Skin epidermis (tissue), 12 donors: ENCODE measurements at regions not wholly inside any gene's neighbourhood (a gene's known extent, or its start where the extent isn't known, plus 50 kb on each side); places are given as distances from the start of the nearest gene placed in this dataset.
"Not testable (repeated sequence)": the region's sequence is repeated elsewhere in the genome, so short reads cannot be mapped to it uniquely, and the experiment has no call there.

Experiments
- H3K27ac ChIP-seq, 21 experiments: fragments of 200-600 bp; sonication (generic) in 11 of 21; one replicate each; pipeline ENCODE4 v1.5.0; 2020; ENCODE audit warnings: mild to moderate bottlenecking in 3 of 21, inconsistent platforms in 2 of 21, moderate library complexity in 2 of 21
- H3K4me3 ChIP-seq, 7 experiments: fragments of 200-600 bp; sonication (generic) in 2 of 7; one replicate each; pipeline ENCODE4 v1.5.0; 2020; ENCODE audit warnings: inconsistent platforms in 2 of 7, mild to moderate bottlenecking in 2 of 7, moderate library complexity in 1 of 7

DNA sequence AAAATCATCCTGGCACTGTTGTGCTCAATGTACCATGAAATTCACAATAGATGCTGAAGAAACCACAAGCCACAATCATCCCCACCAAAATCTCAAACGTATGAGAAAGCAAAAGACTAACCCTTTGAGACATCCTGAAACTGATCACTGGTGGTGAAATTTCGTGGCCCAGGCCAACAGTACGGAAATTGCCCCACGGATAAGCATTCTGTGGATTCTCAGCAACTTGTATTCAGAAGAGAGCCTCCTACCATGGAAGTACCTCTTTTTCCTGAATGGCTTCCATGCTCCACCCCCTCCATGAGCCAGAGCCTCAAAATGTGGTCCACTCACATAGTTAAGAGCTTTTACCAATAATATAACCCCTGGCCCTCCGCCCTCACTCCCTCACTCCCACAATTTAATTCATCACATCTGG is 163.9 kb upstream of the AUTS2 start:
- no peak overlapping the region for H3K4me3 ChIP-seq
- no peak overlapping the region for H3K27ac ChIP-seq

- Histone ChIP-seq H3K27ac (no peak overlapping the region), H3K4me3 (no peak overlapping the region)
Observed at GRCh38 chr7:69435711-69436110, 162.6 kb upstream of the AUTS2 start.

DNA sequence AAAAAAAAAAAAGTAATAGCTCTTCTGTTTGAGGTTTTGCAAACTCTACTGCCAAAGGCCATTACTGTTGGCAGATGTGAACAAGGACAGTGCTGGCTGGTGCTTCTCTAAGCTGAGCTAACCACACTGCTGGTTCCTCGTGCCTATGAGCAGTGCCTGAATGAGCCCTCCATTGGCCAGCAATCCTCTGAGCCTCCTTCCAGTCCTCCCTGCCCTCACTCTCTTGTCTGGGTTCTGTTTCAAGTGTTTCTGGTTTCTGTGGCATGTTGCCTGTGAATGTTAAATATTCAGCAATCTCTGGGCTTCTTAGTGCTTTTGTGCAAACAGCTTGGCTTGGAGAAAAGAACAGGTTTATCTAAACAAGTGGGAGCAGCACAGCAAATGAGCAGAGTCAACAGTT is 161.3 kb upstream of the AUTS2 start:
- no peak overlapping the region for H3K27ac ChIP-seq

DNA sequence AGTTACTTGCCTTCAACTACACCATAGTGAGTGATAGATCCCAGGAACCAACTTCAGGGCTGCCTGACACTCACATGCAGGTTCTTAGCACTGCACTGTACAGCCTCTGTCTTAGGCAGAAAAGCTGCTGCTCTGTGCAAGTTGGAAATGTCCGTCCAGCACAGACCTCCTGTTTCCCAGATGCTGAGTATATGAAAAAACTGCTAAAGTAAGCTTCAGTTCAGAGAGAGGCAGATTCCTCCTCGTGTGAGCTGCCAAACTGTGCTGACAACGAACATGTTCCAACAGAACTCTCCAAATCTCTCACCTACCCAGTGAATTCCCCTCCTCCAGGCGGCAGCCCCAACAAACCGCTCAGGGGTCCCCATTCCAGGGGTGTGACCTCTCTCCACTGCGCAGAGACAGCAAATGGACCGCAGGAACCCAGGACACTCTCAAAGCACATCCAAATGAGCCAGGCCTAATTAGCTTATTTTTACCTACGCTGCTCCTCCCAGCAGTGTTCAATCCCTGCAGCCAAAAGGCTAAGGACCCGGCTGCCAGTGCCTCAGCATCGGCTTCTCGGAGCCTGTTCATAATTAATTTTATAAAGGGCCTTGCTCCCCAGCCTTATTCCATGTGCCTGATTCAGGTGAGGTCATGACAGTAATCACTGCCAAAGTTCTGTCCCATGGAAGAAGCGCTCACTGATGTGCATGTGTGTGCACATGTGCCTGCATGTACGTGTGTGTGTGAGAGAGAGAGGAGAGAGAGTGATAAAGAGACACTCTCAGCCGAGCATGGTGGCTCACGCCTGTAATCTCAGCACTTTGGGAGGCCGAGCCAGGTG is 159.5 kb upstream of the AUTS2 start:
- Histone ChIP-seq H3K4me3 (peak overlapping the region in 1 of 7 experiments; percentile 3), H3K27ac (peak overlapping the region in 10 of 21 experiments; percentile 7 to 73 (median 60))

More for the DNA sequence above, 161.3 kb upstream of the AUTS2 start:
- no peak overlapping the region for H3K4me3 ChIP-seq

DNA sequence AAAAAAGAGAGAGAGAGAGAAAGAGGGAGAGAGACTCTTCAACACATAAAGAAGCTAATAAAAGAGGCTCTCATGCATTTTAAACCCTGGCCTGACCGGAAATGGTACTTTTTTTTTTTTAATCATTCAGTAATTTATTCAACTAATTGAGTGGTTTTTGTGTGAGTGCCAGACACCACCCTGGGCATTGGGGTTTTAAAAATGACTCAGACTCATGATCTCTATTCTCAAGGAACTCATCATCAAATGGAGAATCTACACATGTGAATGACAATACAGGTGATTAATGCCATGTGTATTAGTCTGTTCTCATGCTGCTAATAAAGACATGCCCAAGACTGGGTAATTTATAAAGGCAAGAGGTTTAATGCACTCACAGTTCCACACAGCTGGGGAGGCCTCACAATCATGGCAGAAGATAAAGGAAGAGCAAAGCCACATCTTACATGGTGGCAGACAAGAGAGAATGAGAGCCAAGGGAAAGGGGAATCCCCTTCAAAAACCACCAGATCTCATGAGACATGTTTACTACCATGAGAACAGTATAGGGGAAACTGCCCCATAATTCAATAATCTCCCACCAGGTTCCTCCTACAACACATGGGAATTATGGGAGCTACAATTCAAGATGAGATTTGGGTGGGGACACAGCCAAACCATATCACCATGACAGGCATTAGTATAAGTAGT is 158.5 kb upstream of the AUTS2 start:
- H3K27ac ChIP-seq = peak overlapping the region in 3 of 21 experiments; percentile 56 to 67 (median 61)
- no peak overlapping the region for H3K4me3 ChIP-seq

GRCh38 chr7:69440976-69441375 is 157.3 kb upstream of the AUTS2 start:
- H3K27ac ChIP-seq = no peak overlapping the region
- no peak overlapping the region for H3K4me3 ChIP-seq

DNA sequence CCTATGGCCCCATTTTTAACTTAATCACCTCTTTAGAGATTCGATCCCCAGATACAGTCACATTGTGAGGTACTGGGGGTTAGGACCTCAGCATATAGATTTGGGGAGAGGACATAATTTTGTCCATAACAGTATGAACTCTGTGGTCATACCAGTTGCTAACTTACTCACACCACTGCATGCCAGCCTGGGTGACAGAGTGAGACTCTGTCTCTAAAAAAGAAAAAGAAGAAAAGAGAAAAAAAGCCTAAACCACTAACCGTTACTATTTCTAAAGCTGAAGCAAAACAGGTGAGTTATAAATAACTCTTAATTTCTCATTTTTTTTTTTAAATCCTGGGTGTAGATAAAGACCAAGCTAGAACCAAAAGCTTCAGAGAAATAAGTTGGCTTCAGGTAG is 155.1 kb upstream of the AUTS2 start:
- Histone ChIP-seq H3K4me3 (no peak overlapping the region), H3K27ac (no peak overlapping the region)

GRCh38 chr7:69445541-69445940 is 152.7 kb upstream of the AUTS2 start:
- H3K4me3 ChIP-seq = no peak overlapping the region
- no peak overlapping the region for H3K27ac ChIP-seq

DNA sequence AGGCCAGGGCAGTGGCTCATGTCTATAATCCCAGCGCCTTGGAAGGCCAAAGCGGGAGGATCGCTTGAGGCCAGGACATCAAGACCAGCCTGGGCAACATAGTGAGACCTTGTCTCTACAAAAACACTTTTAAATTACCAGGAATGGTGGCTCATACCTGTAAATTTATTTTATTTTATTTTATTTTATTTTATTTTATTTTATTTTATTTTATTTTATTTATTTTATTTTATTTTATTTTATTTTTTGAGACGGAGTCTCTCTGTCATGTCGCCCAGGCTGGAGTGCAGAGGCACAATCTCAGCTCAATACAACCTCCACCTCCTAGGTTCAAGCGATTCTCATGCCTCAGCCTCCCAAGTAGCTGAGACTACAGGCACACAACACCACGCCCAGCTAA is 152.1 kb upstream of the AUTS2 start:
- not testable (repeated sequence) for H3K4me3 ChIP-seq, H3K27ac ChIP-seq

- no peak overlapping the region for H3K27ac ChIP-seq
- H3K4me3 ChIP-seq = no peak overlapping the region
Observed at GRCh38 chr7:69448071-69448470, 150.2 kb upstream of the AUTS2 start.

GRCh38 chr7:69450456-69450855 is 147.8 kb upstream of the AUTS2 start:
- H3K4me3 ChIP-seq = no peak overlapping the region
- no peak overlapping the region for H3K27ac ChIP-seq

DNA sequence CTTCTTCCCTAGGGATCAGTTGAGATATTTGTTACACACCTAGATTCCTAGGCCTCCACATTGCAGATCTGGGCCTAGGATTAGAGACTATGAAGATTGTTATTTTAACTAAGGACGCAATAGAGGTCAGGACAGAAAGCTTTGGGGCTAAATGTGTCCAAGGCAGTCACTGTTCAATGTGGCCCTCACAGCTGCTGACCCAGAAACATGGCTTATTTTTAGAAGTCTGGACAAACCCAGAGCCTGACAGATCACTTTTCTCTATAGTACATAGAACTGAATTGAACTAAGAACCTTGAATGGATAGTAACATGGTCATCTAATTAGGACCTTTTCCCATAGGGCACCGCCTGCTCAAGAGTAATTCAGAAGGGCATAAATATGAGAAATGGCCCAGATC is 146.6 kb upstream of the AUTS2 start:
- Histone ChIP-seq H3K27ac (no peak overlapping the region), H3K4me3 (no peak overlapping the region)

- H3K4me3 ChIP-seq = no peak overlapping the region
- H3K27ac ChIP-seq = no peak overlapping the region
Observed at GRCh38 chr7:69452797-69453196, 145.5 kb upstream of the AUTS2 start.

DNA sequence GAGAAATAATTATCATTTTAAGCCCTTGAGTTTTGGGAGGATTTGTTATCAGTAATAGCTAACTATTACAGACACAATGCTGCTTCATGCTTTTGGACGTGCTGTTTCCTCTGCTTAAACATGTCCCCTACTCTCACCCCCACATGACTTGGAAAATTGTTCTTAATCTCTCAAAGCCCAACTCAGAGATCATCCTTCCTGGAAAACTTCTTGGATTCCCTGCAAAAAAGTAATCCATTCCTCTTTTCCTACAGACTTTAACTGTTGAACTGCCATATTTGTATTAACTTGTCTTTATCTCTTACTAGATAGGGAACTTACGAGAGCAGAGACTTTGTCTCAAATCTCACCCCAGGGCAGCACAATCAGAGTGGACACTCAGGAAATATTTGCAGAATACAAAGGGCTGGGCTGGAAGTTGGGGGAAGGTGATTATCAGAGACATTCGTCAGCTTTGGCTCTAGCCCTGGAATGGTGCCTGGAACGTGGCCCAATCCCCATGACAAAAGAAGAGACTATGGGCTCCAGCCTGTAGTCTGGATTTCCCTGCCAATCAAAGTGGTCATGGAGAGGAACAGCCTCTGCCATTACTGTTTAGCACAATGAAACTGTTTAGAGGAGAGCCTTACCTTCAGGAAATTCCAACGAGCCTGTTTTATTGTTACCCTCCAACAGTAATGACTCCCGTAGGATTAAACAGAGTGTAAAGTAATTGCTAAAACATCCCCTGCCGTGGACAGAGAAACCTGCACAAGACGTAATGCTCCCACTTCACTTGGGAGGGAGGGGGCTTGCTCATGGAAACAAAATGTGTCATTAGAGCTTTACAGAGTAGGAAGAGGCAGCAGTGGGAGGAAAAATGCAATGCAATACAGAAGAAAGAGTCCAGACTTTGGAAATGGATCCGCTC is 140.4 kb upstream of the AUTS2 start:
- no peak overlapping the region for H3K4me3 ChIP-seq
- peak overlapping the region in 1 of 21 experiments; percentile 3 for H3K27ac ChIP-seq

- Histone ChIP-seq H3K4me3 (no peak overlapping the region), H3K27ac (no peak overlapping the region)
Observed at GRCh38 chr7:69464035-69464434, 134.2 kb upstream of the AUTS2 start.

DNA sequence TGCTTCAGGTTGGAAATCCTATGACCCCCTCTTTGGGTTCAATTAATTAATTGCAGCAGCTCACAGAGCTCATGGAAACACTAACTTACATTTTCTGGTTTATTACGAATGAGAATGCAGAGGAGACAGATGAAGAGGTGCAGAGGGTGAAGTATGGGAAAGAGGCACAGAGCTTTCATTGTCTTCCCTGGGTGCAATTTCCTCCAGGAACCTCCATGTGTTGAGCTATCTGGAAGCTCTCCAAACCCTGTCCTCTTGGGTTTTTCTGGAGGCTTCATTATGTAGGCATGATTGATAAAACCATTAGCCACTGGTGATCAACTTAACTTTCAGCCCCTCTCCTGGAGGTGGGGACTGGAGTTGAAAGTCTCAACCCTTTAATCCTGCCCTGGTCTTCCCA is 133.0 kb upstream of the AUTS2 start:
- no peak overlapping the region for H3K27ac ChIP-seq
- no peak overlapping the region for H3K4me3 ChIP-seq

DNA sequence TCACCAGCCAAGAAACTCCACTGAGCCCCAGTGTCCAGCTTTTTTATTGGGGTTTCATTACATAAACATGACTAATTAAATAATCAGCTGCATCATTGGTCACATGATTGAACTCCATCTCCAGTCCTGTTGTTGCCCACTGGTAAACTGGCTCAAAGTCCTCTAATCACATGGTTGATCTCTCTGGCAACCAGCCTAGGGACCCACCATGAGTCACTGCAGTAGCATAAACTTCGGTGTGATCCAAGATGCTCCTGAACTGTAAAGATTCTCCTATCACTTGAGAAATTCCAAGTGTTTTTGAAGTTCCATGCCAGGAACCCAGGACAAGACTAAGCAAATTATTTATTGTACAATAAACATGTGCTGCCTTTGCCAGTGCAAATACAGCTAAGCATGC is 130.4 kb upstream of the AUTS2 start:
- Histone ChIP-seq H3K4me3 (no peak overlapping the region), H3K27ac (no peak overlapping the region)

DNA sequence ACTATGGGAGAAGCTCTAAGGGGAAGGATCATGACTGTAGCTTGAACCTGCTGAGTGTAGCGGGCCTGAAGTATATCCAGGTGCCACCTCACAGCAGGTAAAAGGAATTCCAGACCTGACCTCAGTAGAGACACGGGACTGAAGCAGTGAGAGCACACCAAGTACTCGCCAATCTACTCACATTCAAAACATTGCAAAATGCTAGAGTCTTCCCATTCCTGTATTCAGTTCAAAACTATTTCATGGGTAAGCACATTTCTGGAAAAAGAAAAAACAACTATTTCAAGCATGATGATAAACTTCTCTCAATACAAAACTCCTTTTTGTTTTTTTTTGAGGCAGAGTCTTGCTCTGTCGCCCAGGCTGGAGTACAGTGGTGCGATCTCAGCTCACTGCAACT is 121.9 kb upstream of the AUTS2 start:
- H3K27ac ChIP-seq = no peak overlapping the region
- no peak overlapping the region for H3K4me3 ChIP-seq

DNA sequence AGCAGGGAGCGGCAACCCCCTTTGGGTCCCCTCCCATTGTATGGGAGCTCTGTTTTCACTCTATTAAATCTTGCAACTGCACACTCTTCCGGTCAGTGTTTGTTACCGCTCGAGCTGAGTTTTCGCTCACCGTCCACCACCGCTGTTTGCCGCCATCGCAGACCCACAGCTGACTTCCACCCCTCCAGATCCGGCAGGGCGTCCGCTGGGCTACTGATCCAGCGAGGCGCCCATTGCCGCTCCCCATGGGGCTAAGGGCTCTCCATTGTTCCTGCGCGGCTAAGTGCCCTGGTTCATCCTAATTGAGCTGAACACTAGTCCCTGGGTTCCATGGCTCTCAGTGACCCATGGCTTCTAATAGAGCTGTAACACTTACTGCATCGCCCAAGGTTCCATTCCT is 115.6 kb upstream of the AUTS2 start:
- H3K27ac ChIP-seq = no peak overlapping the region
- H3K4me3 ChIP-seq = no peak overlapping the region

GRCh38 chr7:69489533-69489932 is 108.7 kb upstream of the AUTS2 start:
- H3K27ac ChIP-seq = no peak overlapping the region
- no peak overlapping the region for H3K4me3 ChIP-seq
